H4 (cell line): ENCODE measurements at regions not wholly inside any gene's neighbourhood (a gene's known extent, or its start where the extent isn't known, plus 50 kb on each side); places are given as distances from the start of the nearest gene placed in this dataset.
A peak's percentile ranks its signal among the peaks of the same experiment; 100 is the strongest.

Experiments
- DNase-seq: peaks from one replicate; pipeline ENCODE4 v3.0.0-alpha.2; 2015; ENCODE audit warnings: low spot score

DNA sequence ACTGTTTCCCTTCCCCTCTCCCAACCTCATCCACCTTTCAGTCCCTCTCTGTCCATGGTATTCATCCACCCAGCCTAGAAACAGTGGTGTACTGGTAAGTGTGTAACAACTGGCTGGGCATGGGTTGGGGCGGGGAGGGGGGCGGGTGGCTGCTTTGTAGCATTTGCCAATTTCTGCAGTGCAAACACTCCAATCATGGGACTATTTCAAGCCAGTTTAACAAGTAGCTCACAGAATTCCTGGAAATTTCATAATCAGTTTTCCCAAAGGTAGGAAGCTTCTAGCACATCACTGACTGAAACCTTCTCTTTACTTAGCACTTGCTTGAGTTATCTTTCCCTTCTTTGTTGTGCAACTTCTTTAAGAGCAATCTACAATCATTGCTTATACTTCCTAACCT is 100.8 kb upstream of the WASF3 start:
- DNase-seq: no peak

DNA sequence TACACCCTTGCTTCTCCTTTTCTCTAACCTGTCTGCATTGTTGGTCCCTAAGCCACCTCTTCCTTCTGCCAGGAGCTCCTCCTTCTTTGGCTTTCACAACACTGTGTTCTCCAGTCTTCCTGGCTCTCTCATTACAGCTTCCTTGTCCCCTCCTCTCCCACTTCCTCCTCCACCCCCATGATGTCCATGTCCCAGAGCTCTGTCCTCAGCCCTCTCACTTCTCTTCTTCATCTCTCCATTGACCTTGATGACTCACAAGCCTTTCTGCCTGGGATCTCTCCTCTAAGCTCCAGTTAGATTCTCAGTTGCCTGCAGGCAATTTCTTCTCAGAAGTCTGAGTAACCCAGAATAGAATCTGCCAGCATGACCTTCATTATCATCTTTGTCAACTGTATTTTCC is 100.3 kb upstream of the WASF3 start:
- no peak for DNase-seq

DNA sequence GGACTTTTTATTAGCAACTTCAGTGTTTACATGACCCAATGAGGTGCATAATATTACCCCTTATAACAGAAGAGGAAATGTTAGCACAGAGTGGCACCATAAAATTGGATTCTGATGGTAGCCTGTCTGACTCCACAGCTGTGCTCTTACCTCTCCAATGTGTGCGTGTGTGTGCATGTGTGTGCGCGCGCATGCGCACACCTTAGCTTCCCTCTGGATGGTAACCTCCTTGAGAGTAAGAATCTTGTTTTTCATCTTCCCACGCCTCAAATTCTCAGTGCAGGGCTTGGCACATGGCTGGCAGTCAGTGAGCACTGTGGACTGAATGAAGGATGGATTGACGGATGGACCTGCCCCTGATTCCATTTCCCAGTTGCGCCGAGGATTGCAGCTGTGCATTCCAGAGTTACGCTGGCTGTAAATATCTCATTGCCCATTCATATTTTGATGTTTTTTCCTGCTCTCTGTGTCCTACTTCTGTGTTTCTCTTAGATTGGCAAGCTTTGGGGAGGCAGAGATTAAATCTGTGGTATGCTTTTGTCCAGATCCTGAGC is 99.2 kb upstream of the WASF3 start:
- no peak for DNase-seq

DNA sequence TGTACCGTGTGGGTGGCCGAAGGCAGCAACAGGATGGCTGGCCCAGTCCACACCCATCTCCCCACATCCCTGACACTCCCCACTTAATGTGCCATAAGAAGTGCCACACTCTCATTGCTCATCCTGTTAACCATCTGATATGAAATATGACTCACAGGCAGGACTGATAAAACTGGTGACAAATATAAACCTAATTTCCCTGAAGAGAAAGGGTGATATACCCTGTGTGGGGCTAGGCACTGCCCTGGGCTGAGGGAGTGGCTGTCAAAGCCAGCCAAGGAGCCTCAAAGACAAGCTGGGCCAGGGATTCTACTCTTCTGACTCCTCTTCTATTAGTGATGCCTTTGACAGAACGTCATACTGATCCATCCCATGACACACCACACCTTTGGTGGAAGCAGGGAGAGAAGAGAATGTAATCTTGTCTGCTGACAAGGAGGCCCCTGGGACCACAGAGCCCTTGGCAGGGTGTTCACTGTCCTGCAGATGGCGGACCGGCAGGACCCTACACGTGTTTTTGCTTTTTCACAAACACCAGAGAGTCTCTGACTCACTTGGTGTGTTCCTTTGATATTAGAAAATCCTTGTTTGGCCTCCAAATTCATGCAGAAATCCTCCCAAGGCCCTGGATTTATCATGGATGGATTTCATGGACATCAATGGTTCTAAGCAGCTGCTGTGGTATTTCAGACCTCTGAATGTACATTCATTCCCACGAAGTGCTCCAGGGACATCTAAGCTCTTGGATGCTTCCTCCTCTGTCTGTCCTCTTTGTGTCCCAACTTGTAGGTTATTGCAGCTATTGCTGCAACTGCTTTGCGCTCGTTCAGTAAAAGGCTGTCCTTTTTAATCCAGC is 98.0 kb upstream of the WASF3 start:
- DNase-seq: no peak

DNA sequence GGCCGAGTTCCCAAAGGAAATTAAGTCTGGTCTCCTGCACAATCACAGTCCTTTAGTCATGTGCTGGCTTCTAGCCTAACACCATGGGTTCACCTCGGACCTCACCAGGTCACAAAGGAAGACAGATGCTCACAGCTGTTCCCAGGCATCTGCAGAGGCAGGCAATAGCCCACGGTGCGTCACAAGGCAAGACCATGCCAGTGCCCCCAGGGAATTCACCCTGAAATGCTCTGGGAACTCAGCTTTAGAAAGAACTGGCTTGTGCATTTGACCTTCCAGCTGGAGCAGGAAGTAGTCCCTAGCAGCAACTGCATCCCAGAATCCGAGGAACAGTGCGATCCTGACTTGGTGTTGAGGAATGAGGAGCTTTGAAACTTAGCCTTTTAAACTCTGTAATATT is 96.8 kb upstream of the WASF3 start:
- no peak for DNase-seq

DNA sequence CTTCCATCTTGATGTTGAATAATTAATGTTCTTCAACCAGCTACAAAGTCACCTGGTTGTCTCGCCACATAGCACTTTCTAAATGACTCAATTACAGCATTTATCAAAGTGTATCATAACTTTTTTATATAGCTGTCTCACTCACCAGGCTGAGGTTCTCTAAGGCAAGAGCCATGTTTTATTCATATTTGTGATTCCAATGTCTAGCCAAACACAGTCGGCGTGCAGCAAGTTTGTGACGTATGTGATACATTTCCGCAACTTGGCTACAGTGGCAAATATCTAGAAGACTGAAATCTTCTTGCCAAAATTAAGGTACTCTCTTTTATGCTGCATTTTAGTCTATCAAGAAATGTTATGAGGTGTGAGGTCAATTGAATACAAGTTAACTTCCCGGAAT is 94.2 kb upstream of the WASF3 start:
- no peak for DNase-seq

DNA sequence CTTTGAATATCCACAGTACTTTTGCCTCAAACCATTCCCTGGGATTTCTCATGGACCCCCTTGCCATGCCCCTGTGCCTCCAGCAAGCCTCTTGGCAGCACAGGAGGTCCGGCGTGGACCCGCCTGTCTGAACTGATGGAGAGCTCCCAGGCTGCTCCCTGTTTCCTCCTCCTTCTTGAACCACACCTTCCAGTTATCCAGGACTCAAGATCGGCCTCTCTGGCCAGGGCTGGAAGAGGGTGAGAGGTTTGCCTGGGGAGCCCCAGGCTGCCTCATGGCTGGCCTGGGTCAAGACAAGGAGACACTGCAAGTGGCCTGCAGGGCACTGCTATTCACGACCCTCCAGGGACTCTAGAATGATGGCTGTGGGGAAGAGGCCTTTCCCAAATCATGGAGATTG is 93.6 kb upstream of the WASF3 start:
- no peak for DNase-seq

DNA sequence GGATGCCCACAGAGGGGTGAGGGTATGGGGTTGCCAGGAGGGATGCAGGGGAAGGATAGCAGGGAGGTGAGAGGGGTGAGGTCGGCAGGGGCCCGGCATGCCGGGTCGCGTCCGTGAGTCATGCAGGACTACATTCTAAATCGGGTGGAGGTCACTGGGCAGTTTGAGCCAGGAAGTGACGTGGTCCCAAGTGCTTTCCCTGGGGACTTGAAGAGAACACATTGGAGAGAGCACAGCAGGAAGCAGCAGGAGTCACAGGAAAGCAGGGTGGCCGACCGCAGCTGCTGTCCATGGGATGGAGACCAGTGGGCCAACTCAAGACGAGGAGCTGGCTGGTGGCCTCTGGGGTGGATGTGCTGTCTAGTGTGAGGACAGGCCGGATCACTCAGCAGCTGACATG is 92.0 kb upstream of the WASF3 start:
- no peak for DNase-seq

DNA sequence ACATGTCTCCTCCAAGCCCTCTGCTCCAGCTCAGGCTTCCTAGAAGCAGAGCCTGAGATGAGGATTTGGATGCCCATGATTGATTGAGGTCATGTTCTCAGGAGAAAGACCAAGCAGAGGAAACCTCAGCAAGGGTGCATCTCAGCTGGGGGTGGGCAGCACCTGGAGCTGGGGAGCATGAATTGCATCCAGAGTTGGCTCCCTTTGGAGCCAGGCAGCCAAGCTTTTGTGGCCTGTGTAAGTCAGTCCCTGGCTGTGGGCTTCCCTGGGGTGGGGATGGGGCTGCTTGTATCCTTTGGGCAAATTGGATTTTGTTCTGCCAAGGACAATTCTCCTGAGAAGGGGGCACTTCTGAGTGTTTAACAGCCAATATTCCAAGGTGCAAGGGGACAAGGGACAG is 91.5 kb upstream of the WASF3 start:
- DNase-seq: no peak

DNA sequence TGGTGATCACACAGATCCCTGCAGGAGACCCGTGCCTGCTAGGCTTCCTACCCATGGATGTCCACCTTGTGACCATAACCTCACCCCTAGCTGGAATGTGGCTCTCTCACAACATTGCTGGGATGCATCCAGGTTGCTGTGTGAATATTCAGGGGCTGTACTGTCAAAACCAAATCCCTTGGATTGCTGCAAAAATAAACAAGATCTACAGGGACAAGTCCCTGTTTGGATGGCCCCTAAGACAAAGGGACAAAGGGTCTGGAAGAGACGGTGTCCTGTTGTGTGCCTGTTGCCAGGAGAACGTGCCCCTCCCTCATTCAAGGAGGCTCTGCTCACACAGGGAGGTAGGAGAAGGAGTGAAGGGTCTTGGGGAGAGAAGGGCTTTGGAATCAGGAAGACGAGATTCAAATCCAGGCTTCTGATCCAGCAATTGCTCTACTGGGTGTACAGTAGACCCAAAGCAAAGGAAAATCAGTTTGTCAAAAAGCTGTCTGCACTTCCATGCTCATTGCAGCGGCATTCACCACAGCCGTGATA is 89.2 kb upstream of the WASF3 start:
- DNase-seq: no peak

DNA sequence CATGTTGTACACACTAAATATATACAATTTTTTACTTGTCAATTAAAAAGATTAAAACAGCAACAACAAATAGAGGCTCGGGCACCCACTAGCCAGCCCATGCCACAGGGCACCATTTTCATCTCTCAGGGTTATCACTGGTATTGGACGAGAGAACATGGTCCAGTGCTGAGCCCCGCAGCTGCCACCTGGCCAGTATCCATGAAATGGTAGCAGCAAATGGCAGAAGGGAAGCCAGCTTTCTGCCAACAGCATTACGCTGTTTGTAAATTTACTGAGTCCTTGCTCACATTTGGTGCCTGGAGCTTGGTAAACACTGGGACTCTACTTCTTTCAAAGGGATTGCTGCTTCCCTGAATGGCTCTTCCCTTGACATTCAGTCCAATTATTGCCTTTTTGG is 87.9 kb upstream of the WASF3 start:
- DNase-seq: no peak

DNA sequence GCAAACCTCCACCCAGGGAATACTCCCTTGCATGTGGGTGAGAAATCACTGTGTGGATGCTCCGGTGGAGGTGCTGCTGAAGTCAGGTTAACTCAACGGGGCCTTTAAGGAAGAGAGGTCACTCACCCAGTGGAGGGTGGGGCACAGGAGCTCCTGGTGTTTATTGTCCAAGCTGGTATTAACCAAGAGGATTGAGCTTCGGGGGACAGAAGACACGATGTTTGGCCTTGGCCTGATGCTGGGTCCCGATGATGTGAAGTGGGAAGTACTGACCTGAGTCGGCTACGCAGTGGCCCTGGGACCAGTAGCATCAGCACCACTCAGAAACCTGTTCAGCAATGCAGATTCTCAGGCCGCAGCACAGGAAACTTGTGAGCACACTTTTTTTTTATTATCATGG is 85.7 kb upstream of the WASF3 start:
- no peak for DNase-seq

DNA sequence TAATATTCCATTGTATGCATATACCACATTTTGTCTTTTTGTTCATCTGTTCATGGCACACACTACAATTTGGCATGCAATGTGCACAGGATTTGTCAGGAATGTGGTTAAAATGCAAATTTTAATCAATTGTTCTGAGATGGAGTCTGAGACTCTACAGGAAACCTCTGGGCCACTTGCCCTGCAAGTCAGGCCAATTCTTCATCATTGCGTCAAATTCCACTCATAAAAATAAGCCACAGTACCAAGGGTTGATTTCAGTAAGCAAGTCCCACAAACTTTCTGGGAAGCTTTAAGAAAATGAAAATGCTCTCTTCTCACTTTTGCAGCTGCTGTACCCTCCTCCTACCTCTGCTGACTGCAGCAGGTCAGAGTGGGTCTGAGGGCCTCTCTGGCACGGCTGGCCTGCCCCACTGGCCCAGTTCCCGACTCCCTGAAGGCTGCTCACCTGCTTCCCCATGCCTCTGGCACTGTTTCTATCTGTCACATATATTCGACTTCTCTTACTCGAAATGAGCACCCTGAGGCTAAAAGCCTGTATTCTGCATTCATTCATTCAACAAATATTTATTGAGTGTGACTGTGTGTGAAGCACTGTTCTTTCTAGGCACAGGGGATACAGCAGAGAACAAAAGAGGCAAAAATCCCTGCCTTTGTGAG is 83.8 kb upstream of the WASF3 start:
- no peak for DNase-seq

DNA sequence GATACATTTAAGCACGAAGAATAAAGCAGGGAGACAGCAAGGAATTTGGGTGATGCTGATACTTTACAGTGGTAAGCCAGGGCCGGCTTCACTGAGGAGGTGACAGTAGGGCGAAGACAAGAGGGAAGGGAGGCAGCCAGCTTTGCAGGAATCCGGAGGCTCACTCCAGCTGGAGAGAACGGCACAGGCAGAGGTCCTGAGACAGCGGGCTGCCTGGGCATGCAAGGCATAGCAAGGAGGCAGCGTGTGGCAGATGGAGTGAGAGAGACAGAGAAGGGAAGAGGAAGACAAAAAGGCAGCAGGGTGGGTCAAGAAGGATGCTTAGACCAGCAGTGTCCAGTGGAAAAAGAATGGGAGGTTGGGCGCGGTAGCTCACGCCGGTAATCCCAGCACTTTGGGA is 83.2 kb upstream of the WASF3 start:
- no peak for DNase-seq

DNA sequence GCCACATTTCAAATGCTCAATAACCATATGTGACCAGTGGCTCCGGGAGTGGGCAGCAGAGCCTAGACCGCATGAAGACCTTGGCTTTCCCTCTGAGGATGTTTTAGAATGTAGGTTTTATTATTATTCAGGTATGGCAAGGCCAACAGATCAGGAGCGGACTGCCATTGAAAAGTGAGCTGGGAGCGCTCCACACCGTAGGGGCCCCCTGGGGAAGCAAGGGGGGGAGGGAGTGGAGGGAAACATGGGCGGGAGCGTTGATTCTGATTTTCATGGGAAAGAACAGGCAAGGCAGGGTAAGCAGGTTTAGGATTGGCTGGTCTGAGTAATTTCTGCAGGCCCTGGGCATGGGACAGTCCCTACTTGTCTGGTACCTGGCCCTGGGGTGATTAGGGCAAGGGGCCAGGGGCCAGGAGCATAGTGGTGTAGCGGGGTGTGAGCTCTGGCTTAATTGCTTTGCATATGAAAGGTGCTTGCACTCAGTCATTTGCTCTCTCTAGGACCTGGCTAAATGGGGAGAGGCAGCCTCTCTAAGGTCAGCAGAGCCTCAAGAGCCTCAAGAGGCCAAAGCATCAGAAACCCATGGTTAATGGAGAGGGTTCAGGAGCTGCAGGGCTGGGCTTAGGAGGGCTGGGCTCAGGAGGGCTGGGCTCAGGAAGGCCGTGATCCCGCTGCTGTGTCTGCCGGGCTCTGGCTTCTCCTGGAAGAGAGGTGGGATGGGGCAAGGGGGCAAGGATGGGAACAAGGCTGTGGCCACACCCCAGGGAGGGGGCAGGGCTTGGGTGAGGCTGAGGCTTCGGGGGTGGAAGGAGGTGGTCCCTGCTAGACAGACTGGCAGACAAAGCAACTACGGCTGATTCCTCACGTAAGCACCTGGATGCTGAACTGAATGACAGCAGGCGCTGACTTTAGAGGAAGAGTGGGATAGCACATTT is 82.0 kb upstream of the WASF3 start:
- no peak for DNase-seq

DNA sequence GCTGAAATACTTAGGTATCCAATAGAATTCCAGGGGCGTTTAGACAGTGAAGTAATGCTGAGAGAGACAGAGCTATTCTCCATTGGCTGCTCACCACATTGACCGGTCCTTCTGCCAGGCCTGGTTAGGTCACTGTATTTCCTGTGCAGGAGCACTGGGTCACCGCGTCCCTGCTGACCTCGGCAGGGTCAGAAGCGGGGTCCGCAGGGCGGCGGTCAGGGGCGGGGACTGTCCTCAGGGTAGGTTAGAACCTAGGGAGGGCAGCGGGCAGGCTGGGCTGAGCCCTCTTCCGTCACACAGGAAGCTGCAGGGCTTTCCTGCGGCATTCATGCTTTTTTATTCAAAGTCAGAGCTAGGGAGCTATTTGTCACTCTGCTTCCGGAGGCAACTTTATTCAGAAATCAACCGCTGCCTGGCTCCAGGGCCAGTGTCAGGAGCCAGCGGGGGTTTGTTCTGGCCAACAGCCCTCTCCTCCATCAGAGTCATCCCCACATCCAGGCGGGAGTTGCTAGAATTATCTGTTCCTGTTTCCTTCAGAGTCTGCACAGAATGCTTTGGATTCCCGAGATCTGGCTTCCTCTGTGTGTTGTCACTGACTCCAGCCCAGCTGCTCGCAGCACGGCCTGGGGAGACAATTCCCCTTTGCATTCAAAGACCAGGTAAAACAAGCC is 81.2 kb upstream of the WASF3 start:
- no peak for DNase-seq

DNA sequence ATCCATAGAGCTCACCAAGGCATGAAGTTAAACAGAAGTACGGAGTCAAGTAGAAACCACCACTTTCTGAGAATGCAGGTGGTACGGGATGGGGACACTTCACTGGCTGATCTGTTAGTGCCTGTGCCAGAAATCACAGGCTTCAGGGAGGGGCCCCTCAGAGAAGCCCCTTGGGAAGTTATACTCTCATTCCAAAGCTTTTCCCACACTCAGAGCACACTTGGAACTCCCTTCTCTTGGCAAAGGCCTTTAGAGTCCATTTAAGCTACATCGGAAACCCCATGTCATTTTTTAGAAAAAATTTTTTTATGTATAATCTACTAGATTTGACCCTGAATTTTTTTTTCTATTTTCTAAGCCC is 80.7 kb upstream of the WASF3 start:
- DNase-seq: no peak

DNA sequence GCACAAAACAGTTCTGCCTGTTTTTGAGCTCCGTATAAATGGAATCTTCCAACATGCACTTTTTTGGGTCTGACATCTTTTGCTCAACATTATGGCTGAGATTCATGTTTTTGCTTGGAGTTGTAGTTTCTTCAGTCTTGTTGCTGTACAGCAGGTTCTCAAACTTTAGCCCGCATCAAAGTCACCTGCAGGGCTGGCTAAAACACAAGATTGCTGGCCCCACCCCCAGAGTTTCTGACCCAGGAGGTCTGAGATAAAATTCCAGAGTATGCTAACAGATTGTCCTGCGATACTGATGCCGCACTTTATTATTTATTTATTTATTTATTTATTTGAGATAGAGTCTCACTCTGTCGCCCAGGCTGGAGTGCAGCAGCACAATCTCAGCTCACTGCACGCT is 79.8 kb upstream of the WASF3 start:
- no peak for DNase-seq

DNA sequence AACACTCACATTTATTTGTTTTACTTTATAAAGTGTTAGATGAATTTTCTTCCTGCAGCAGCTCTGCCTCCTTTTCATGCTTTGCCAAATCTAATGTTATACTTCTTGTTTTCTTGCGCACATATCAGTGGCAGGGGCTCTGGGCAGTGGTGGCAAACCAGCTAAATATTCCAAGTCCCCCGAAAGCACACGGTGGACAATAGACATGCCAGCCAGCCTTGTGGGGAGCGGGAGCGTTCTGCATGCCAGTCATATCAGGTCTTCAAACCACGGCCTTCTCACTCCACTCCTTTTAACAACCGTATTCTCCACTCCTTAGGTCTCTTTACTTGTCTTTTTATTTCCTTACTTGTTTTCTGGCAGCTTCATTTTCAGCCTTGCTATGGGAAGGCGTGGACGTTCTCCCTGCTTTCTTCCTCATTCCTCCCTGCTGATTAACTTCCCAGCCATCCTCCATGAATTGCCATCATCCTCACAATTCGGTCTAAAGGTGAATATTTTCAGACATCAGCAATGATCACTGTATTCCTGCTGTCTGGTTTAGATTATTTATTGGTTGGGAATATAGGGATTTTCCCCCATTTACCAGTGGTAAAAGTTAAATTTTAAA is 77.1 kb upstream of the WASF3 start:
- no peak for DNase-seq

DNA sequence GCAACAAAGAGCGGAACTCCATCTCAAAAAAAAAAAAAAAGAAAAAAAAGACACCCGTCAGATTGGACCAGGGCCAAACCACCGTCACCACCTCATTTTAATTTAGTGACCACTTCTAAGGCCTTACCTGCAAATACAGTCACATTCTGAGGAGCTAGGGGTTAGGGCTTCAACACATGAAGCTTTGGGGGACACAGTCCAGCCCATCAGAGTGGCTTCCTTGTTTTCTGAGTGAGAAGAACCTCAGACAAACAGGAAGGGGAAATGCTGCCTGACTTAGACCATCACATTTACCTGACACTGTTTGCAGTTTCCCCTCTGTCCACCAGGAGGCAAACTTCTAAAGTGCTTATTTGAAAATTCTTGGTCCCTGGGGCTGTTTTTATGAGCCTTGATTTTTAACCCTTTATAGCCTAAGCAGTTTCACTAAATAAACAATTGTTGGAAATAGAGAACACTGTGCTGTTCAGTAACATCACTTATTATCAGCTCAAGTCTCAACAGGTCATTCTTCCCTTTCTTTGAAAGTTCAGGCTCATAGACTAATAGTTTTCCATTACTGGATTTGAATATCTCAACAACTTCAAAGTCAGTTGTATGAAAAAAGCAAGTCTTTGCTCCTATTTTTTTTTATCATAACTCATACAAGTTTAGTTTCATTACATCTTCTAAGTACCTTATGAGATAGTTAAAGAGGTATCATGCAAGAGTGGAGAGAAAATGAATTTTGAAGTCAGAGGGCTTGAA is 74.9 kb upstream of the WASF3 start:
- DNase-seq: peak; percentile 52
